ENCODE measurements at regions not wholly inside any gene's neighbourhood (a gene's known extent, or its start where the extent isn't known, plus 50 kb on each side); places are given as distances from the start of the nearest gene placed in this dataset.
A peak's percentile ranks its signal among the peaks of the same experiment; 100 is the strongest.

- no peak for DNase-seq (ENCODE audit: low read depth)
Measured at GRCh38 chr4:181194096-181194495, 1049.1 kb upstream of the TENM3 start.

- peak; percentile 38 for DNase-seq (ENCODE audit: low read depth)
Measured at GRCh38 chr4:181200076-181200475, 1043.1 kb upstream of the TENM3 start.

GRCh38 chr4:181202240-181202639 lies 1041.0 kb upstream of the TENM3 start:
- DNase-seq (ENCODE audit: low read depth), result no peak

- no peak for DNase-seq (ENCODE audit: low read depth)
Measured at GRCh38 chr4:181204109-181204508, 1039.1 kb upstream of the TENM3 start.

- DNase-seq (ENCODE audit: low read depth), result peak; percentile 20
Measured at GRCh38 chr4:181213551-181213950, 1029.7 kb upstream of the TENM3 start.

GRCh38 chr4:181216501-181216900 lies 1026.7 kb upstream of the TENM3 start:
- peak; percentile 25 for DNase-seq (ENCODE audit: low read depth)

- DNase-seq (ENCODE audit: low read depth), result no peak
Measured at GRCh38 chr4:181219783-181220416, 1023.3 kb upstream of the TENM3 start.

- no peak for DNase-seq (ENCODE audit: low read depth)
Measured at GRCh38 chr4:181224852-181225251, 1018.4 kb upstream of the TENM3 start.

- no peak for DNase-seq (ENCODE audit: low read depth)
Measured at GRCh38 chr4:181225616-181226261, 1017.5 kb upstream of the TENM3 start.

- DNase-seq (ENCODE audit: low read depth), result no peak
Measured at GRCh38 chr4:181234951-181235680, 1008.1 kb upstream of the TENM3 start.

GRCh38 chr4:181245326-181245725 lies 997.9 kb upstream of the TENM3 start:
- DNase-seq (ENCODE audit: low read depth), result no peak

- no peak for DNase-seq (ENCODE audit: low read depth)
Measured at GRCh38 chr4:181249031-181249430, 994.2 kb upstream of the TENM3 start.

- no peak for DNase-seq (ENCODE audit: low read depth)
Measured at GRCh38 chr4:181254771-181255170, 988.4 kb upstream of the TENM3 start.

GRCh38 chr4:181258569-181258968 lies 984.6 kb upstream of the TENM3 start:
- no peak for DNase-seq (ENCODE audit: low read depth)

- no peak for DNase-seq (ENCODE audit: low read depth)
Measured at GRCh38 chr4:181259081-181259709, 984.0 kb upstream of the TENM3 start.

- no peak for DNase-seq (ENCODE audit: low read depth)
Measured at GRCh38 chr4:181261279-181261678, 981.9 kb upstream of the TENM3 start.

- DNase-seq (ENCODE audit: low read depth), result no peak
Measured at GRCh38 chr4:181264893-181265292, 978.3 kb upstream of the TENM3 start.

- no peak for DNase-seq (ENCODE audit: low read depth)
Measured at GRCh38 chr4:181265370-181265769, 977.8 kb upstream of the TENM3 start.

- DNase-seq (ENCODE audit: low read depth), result no peak
Measured at GRCh38 chr4:181271116-181271640, 972.0 kb upstream of the TENM3 start.

- DNase-seq (ENCODE audit: low read depth), result no peak
Measured at GRCh38 chr4:181272422-181272821, 970.8 kb upstream of the TENM3 start.

GRCh38 chr4:181278941-181279340 lies 964.3 kb upstream of the TENM3 start:
- DNase-seq (ENCODE audit: low read depth), result no peak

GRCh38 chr4:181281451-181281850 lies 961.8 kb upstream of the TENM3 start:
- DNase-seq (ENCODE audit: low read depth), result no peak

GRCh38 chr4:181289198-181289597 lies 954.0 kb upstream of the TENM3 start:
- DNase-seq (ENCODE audit: low read depth), result no peak

Measured in HS-5 (cell line).